Smooth muscle cell (in vitro differentiated cells): ENCODE measurements at regions not wholly inside any gene's neighbourhood (a gene's known extent, or its start where the extent isn't known, plus 50 kb on each side); places are given as distances from the start of the nearest gene placed in this dataset.

Experiments used
- DNase-seq: peaks from one replicate; lab custom pipeline; 2025; ENCODE audit not compliant: unreplicated experiment; lab: John Stamatoyannopoulos, UW
- H2AFZ ChIP-seq: fragments of 200-600 bp; sonication (generic); 2 replicates; pipeline ENCODE4 v1.6.0; 2016; ENCODE audit warnings: antibody characterized with exemption, low read depth, mild to moderate bottlenecking
- H3F3A ChIP-seq: fragments of 200-600 bp; sonication (generic); 2 replicates; pipeline ENCODE4 v1.6.0; 2017; ENCODE audit warnings: antibody characterized with exemption, low read depth
- H3K27ac ChIP-seq: fragments of 200-600 bp; sonication (generic); 2 replicates; pipeline ENCODE4 v1.5.1; 2016; ENCODE audit warnings: low read depth, mild to moderate bottlenecking
- H3K27me3 ChIP-seq: fragments of 200-600 bp; sonication (generic); 2 replicates; pipeline ENCODE4 v1.6.1; 2016; ENCODE audit warnings: low read depth, mild to moderate bottlenecking
- H3K36me3 ChIP-seq: fragments of 200-600 bp; sonication (generic); 2 replicates; pipeline ENCODE4 v1.5.1; 2016; ENCODE audit warnings: low read depth
- H3K4me1 ChIP-seq: fragments of 200-600 bp; sonication (generic); 2 replicates; pipeline ENCODE4 v1.5.1; 2016; ENCODE audit warnings: low read depth
- H3K4me2 ChIP-seq: fragments of 200-600 bp; sonication (generic); 2 replicates; pipeline ENCODE4 v1.6.0; 2016; ENCODE audit warnings: mild to moderate bottlenecking
- H3K4me3 ChIP-seq: fragments of 200-600 bp; sonication (generic); 2 replicates; pipeline ENCODE4 v1.5.1; 2016; ENCODE audit warnings: mild to moderate bottlenecking
- H3K79me2 ChIP-seq: fragments of 200-600 bp; sonication (generic); 2 replicates; pipeline ENCODE4 v1.6.0; 2016; ENCODE audit warnings: low read depth, mild to moderate bottlenecking
- H3K9ac ChIP-seq: fragments of 200-600 bp; sonication (generic); 2 replicates; pipeline ENCODE4 v1.6.0; 2016; ENCODE audit warnings: low read depth
- H3K9me3 ChIP-seq: fragments of 200-600 bp; sonication (generic); replicated peaks from 2 replicates; pipeline ENCODE4 v1.5.1; 2016; ENCODE audit warnings: low read depth
- H4K20me1 ChIP-seq: fragments of 200-600 bp; sonication (generic); 2 replicates; pipeline ENCODE4 v1.6.0; 2016; ENCODE audit warnings: low read depth
- CTCF ChIP-seq: fragments of 200-600 bp; sonication (generic); IDR thresholded peaks from 2 replicates; pipeline ENCODE4 v1.5.1; 2017; ENCODE audit warnings: borderline replicate concordance, mild to moderate bottlenecking, antibody characterized with exemption; ENCODE audit not compliant: insufficient read depth, poor library complexity, severe bottlenecking
- WGBS: methylation state at CpG from one replicate; pipeline ENCODE4 v1.1.7; 2016; ENCODE audit warnings: low lambda C conversion rate; 5-methylcytosine and 5-hydroxymethylcytosine counted together

GRCh38 chr5:123882319-123882964 is 370.5 kb downstream of the CSNK1G3 start:
- H2AFZ ChIP-seq, result peak overlapping the region; percentile 71
- 77% methylated on average over 5 of the region's 5 CpGs for WGBS

GRCh38 chr5:123881759-123882244 is 369.8 kb downstream of the CSNK1G3 start:
- H3K36me3 ChIP-seq, result no peaks in the 10 kb centered on the region

More at GRCh38 chr5:123882319-123882964, 370.5 kb downstream of the CSNK1G3 start:
- H3K27me3 ChIP-seq, result no peaks in the 10 kb centered on the region
- no peaks in the 10 kb centered on the region for H3K9me3 ChIP-seq
- TF ChIP-seq CTCF, result no peak
- H3K4me3 ChIP-seq, result no peak overlapping the region
- H3K4me1 ChIP-seq, result peaks cover 26% of the 10 kb centered on the region
- DNase-seq, result no peak
- H3F3A ChIP-seq, result no peaks in the 10 kb centered on the region
- peak overlapping the region; percentile 62 for H3K27ac ChIP-seq
- H3K4me2 ChIP-seq, result peak overlapping the region; percentile 70
- H4K20me1 ChIP-seq, result no peaks in the 10 kb centered on the region
- no peaks in the 10 kb centered on the region for H3K79me2 ChIP-seq
- H3K36me3 ChIP-seq, result no peaks in the 10 kb centered on the region
- no peak overlapping the region for H3K9ac ChIP-seq

GRCh38 chr5:123880875-123881274 is 368.9 kb downstream of the CSNK1G3 start:
- Histone ChIP-seq H2AFZ (no peak overlapping the region), H3K79me2 (no peaks in the 10 kb centered on the region), H3K4me2 (no peak overlapping the region), H3K9ac (no peak overlapping the region), H3K4me3 (no peak overlapping the region), H4K20me1 (no peaks in the 10 kb centered on the region), H3K4me1 (peaks cover 39% of the 10 kb centered on the region), H3K27ac (no peak overlapping the region), H3F3A (no peaks in the 10 kb centered on the region), H3K36me3 (no peaks in the 10 kb centered on the region), H3K27me3 (no peaks in the 10 kb centered on the region), H3K9me3 (no peaks in the 10 kb centered on the region)
- TF ChIP-seq CTCF, result no peak
- no peak for DNase-seq

More at GRCh38 chr5:123881759-123882244, 369.8 kb downstream of the CSNK1G3 start:
- Histone ChIP-seq H3F3A (no peaks in the 10 kb centered on the region), H4K20me1 (no peaks in the 10 kb centered on the region), H3K27me3 (no peaks in the 10 kb centered on the region), H3K9me3 (no peaks in the 10 kb centered on the region), H3K79me2 (no peaks in the 10 kb centered on the region), H2AFZ (peak overlapping the region; percentile 45), H3K4me3 (no peak overlapping the region), H3K4me1 (peaks cover 30% of the 10 kb centered on the region), H3K27ac (peak overlapping the region; percentile 62), H3K4me2 (peak overlapping the region; percentile 70), H3K9ac (no peak overlapping the region)
- no peak for DNase-seq
- 21% methylated on average over 6 of the region's 6 CpGs for WGBS
- TF ChIP-seq CTCF, result no peak

GRCh38 chr5:123879071-123879470 is 367.1 kb downstream of the CSNK1G3 start:
- 60% methylated on average over 4 of the region's 4 CpGs for WGBS
- no peak for DNase-seq
- H3K9ac ChIP-seq, result no peak overlapping the region
- no peaks in the 10 kb centered on the region for H3K36me3 ChIP-seq
- peaks cover 57% of the 10 kb centered on the region for H3K4me1 ChIP-seq
- no peaks in the 10 kb centered on the region for H3K27me3 ChIP-seq
- H3K79me2 ChIP-seq, result no peaks in the 10 kb centered on the region
- no peak overlapping the region for H3K27ac ChIP-seq
- H4K20me1 ChIP-seq, result no peaks in the 10 kb centered on the region
- no peak for TF ChIP-seq CTCF
- H3K4me2 ChIP-seq, result no peak overlapping the region
- H3F3A ChIP-seq, result no peaks in the 10 kb centered on the region
- H3K9me3 ChIP-seq, result no peaks in the 10 kb centered on the region
- H3K4me3 ChIP-seq, result no peak overlapping the region
- no peak overlapping the region for H2AFZ ChIP-seq
